ENCODE measurements at regions not wholly inside any gene's neighbourhood (a gene's known extent, or its start where the extent isn't known, plus 50 kb on each side); places are given as distances from the start of the nearest gene placed in this dataset.

GRCh38 chr5:74300808-74301389, 339.6 kb downstream of the ENC1 start:
- Histone ChIP-seq H3K36me3 (no peaks in the 10 kb centered on the region), H3K27me3 (no peaks in the 10 kb centered on the region), H3K4me1 (ENCODE audit: insufficient read depth) (peaks cover 3% of the 10 kb centered on the region), H3K4me3 (no peak overlapping the region), H3K27ac (no peak overlapping the region), H3K9me3 (no peaks in the 10 kb centered on the region)
- intact Hi-C loops (cut with DNase I), result no loop called here
- TF ChIP-seq EP300 (IDR thresholded peaks at IDR 0.05) (no peak), POLR2A (IDR thresholded peaks at IDR 0.05) (no peak), CTCF (IDR thresholded peaks at IDR 0.05) (no peak)
- DNase-seq, result no peak
- 94 to 95% (median 95%) methylated on average over 6 of the region's 6 CpGs for WGBS, 3 donors

- Histone ChIP-seq H3K4me1 (ENCODE audit: insufficient read depth) (peaks cover 3% of the 10 kb centered on the region), H3K27ac (no peak overlapping the region), H3K36me3 (no peaks in the 10 kb centered on the region), H3K9me3 (no peaks in the 10 kb centered on the region), H3K27me3 (no peaks in the 10 kb centered on the region), H3K4me3 (no peak overlapping the region)
- no peak for TF ChIP-seq POLR2A (IDR thresholded peaks at IDR 0.05)
- no peak for TF ChIP-seq EP300 (IDR thresholded peaks at IDR 0.05)
- no peak for TF ChIP-seq CTCF (IDR thresholded peaks at IDR 0.05)
- 82 to 86% (median 86%) methylated on average over 2 of the region's 2 CpGs for WGBS, 3 donors
- intact Hi-C loops (cut with DNase I), result no loop called here
- no peak for DNase-seq
Observed at GRCh38 chr5:74299833-74300232, 340.7 kb downstream of the ENC1 start.

GRCh38 chr5:74296685-74297408, 343.7 kb downstream of the ENC1 start:
- TF ChIP-seq POLR2A (IDR thresholded peaks at IDR 0.05), result no peak
- TF ChIP-seq EP300 (IDR thresholded peaks at IDR 0.05), result no peak
- TF ChIP-seq CTCF (IDR thresholded peaks at IDR 0.05), result no peak
- Histone ChIP-seq H3K36me3 (no peaks in the 10 kb centered on the region), H3K27me3 (no peaks in the 10 kb centered on the region), H3K4me1 (ENCODE audit: insufficient read depth) (peaks cover 9% of the 10 kb centered on the region), H3K4me3 (no peak overlapping the region), H3K27ac (no peak overlapping the region), H3K9me3 (no peaks in the 10 kb centered on the region)
- WGBS, 3 donors, result 22 to 31% (median 30%) methylated on average over 9 of the region's 9 CpGs
- DNase-seq, result peak; percentile 30 to 45 (median 43)
- intact Hi-C loops (cut with DNase I), result no loop called here

DNA sequence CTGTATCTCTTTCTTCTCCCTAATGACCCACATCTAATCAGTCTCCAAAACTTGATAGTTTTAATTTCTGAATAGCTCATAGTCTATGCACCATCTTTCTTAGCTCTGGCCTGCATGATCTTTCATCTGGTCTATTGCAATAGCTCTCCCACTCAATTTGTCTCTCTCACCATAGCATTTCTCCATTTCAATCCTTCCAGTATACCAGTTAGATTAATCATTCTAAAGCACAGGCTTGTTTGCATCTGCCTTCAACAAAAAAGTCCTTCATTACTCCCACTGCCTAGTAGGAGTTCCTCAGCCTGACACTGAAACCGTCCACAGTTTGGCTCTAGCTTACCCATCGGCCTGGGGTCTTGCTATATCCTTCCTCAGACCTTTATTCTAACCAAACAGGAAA, 344.9 kb downstream of the ENC1 start:
- intact Hi-C loops (cut with DNase I), result no loop called here
- Histone ChIP-seq H3K4me1 (ENCODE audit: insufficient read depth) (peaks cover 9% of the 10 kb centered on the region), H3K36me3 (no peaks in the 10 kb centered on the region), H3K27me3 (no peaks in the 10 kb centered on the region), H3K4me3 (no peak overlapping the region), H3K27ac (no peak overlapping the region), H3K9me3 (no peaks in the 10 kb centered on the region)
- TF ChIP-seq POLR2A (IDR thresholded peaks at IDR 0.05) (no peak), EP300 (IDR thresholded peaks at IDR 0.05) (no peak), CTCF (IDR thresholded peaks at IDR 0.05) (no peak)
- 84 to 93% (median 88%) methylated on average over 2 of the region's 2 CpGs for WGBS, 3 donors
- no peak for DNase-seq

Measured in ovary (tissue), 7 donors.